ENCODE measurements at regions not wholly inside any gene's neighbourhood (a gene's known extent, or its start where the extent isn't known, plus 50 kb on each side); places are given as distances from the start of the nearest gene placed in this dataset.
A peak's percentile ranks its signal among the peaks of the same experiment; 100 is the strongest.

GRCh38 chr9:21744841-21745240, 57.6 kb upstream of the MTAP start:
- Histone ChIP-seq H3K27me3 (ENCODE audit: insufficient read depth in 3 of 3, low read length in 2 of 3) (peaks cover 0 to 6% (median 0%) of the 10 kb centered on the region in 3 donors), H3K27ac (no peak overlapping the region), H3K9me3 (no peaks in the 10 kb centered on the region), H3K36me3 (ENCODE audit: insufficient read depth in 1 of 2, low read depth in 1 of 2) (no peaks in the 10 kb centered on the region), H3K4me1 (no peaks in the 10 kb centered on the region), H3K4me3 (no peak overlapping the region)
- intact Hi-C loops (cut with DNase I) = no loop called here
- DNase-seq (no peak), ATAC-seq (peak in 2 of 4 donors; percentile 34 to 47)
- no peak for TF ChIP-seq CTCF (IDR thresholded peaks at IDR 0.05)

GRCh38 chr9:21746550-21746949, 55.9 kb upstream of the MTAP start:
- ATAC-seq (no peak), DNase-seq (no peak)
- H3K4me3 ChIP-seq = no peak overlapping the region
- intact Hi-C loops (cut with DNase I) = no loop called here
- no peak for TF ChIP-seq CTCF (IDR thresholded peaks at IDR 0.05)
- no peaks in the 10 kb centered on the region for H3K9me3 ChIP-seq
- peaks cover 0 to 9% (median 0%) of the 10 kb centered on the region in 3 donors for H3K27me3 ChIP-seq (ENCODE audit: insufficient read depth in 3 of 3, low read length in 2 of 3)
- no peaks in the 10 kb centered on the region for H3K4me1 ChIP-seq
- no peak overlapping the region for H3K27ac ChIP-seq
- 18 to 24% (median 19%) methylated on average over 1 of the region's 1 CpG for WGBS, 3 donors
- H3K36me3 ChIP-seq (ENCODE audit: insufficient read depth in 1 of 2, low read depth in 1 of 2) = no peaks in the 10 kb centered on the region

- no peak for TF ChIP-seq CTCF (IDR thresholded peaks at IDR 0.05)
- DNase-seq (no peak), ATAC-seq (no peak)
- no peaks in the 10 kb centered on the region for H3K4me1 ChIP-seq
- H3K36me3 ChIP-seq (ENCODE audit: insufficient read depth in 1 of 2, low read depth in 1 of 2) = no peaks in the 10 kb centered on the region
- no peak overlapping the region for H3K4me3 ChIP-seq
- intact Hi-C loops (cut with DNase I) = no loop called here
- H3K27ac ChIP-seq = no peak overlapping the region
- WGBS, 3 donors = 25 to 46% (median 30%) methylated on average over 2 of the region's 2 CpGs
- H3K27me3 ChIP-seq (ENCODE audit: insufficient read depth in 3 of 3, low read length in 2 of 3) = peaks cover 0 to 6% (median 0%) of the 10 kb centered on the region in 3 donors
- no peaks in the 10 kb centered on the region for H3K9me3 ChIP-seq
Observed at GRCh38 chr9:21747175-21747574, 55.3 kb upstream of the MTAP start.

- no peak for TF ChIP-seq CTCF (IDR thresholded peaks at IDR 0.05)
- WGBS, 3 donors = 38 to 54% (median 39%) methylated on average over 3 of the region's 3 CpGs
- Histone ChIP-seq H3K4me3 (no peak overlapping the region), H3K36me3 (ENCODE audit: insufficient read depth in 1 of 2, low read depth in 1 of 2) (no peaks in the 10 kb centered on the region), H3K27ac (no peak overlapping the region), H3K27me3 (ENCODE audit: insufficient read depth in 3 of 3, low read length in 2 of 3) (peaks cover 0 to 3% (median 0%) of the 10 kb centered on the region in 3 donors), H3K4me1 (no peaks in the 10 kb centered on the region), H3K9me3 (no peaks in the 10 kb centered on the region)
- DNase-seq = no peak
- ATAC-seq = no peak
- intact Hi-C loops (cut with DNase I) = no loop called here
Observed at GRCh38 chr9:21750021-21750735, 52.3 kb upstream of the MTAP start.

- TF ChIP-seq CTCF (IDR thresholded peaks at IDR 0.05) = no peak
- DNase-seq (no peak), ATAC-seq (no peak)
- Histone ChIP-seq H3K9me3 (no peaks in the 10 kb centered on the region), H3K4me3 (no peak overlapping the region), H3K4me1 (no peaks in the 10 kb centered on the region), H3K27ac (no peak overlapping the region), H3K27me3 (ENCODE audit: insufficient read depth in 3 of 3, low read length in 2 of 3) (peaks cover 0 to 5% (median 3%) of the 10 kb centered on the region in 3 donors), H3K36me3 (ENCODE audit: insufficient read depth in 1 of 2, low read depth in 1 of 2) (no peaks in the 10 kb centered on the region)
- intact Hi-C loops (cut with DNase I) = no loop called here
Observed at GRCh38 chr9:21751998-21752397, 50.4 kb upstream of the MTAP start.
